Peyer's patch (tissue), 4 donors: ENCODE measurements at regions not wholly inside any gene's neighbourhood (a gene's known extent, or its start where the extent isn't known, plus 50 kb on each side); places are given as distances from the start of the nearest gene placed in this dataset.

ENCODE experiments used
- POLR2A ChIP-seq, 2 donors: fragments of 450-650 bp; IDR thresholded peaks; one replicate each; pipeline ENCODE4 v1.5.1; 2017; ENCODE audit warnings: antibody characterized with exemption in 2 of 2, mild to moderate bottlenecking in 2 of 2, moderate library complexity in 2 of 2
- TF ChIP-seq, protein P1 (sequence below), 6 experiments: fragments of 450-650 bp in 4 of 6; fragments of 200-600 bp in 2 of 6; sonication (generic) in 1 of 6; IDR thresholded peaks; one replicate each; pipeline ENCODE4 v1.5.1; 2017 to 2019; ENCODE audit warnings: antibody characterized with exemption in 6 of 6, mild to moderate bottlenecking in 3 of 6, moderate library complexity in 1 of 6

DNA sequence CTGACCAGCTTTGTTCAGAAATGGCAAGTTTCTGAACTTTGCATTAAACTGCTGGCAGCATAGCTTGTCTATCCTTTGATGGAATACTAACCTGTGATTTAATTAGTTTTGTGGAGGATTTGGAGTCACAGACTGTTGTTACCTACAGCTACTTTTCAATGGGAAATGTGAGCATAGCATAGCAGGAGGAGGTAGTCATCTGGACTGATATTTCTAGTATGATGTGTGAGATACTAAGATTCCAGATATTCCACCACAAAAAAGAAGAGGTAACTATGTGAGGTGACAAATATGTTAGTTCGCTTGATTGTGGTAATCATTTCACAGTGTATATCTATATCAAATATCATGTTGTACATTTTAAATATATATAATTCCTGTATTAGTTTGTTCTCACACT is 833.0 kb downstream of the SLC6A15 start:
- TF ChIP-seq, protein P1, sequence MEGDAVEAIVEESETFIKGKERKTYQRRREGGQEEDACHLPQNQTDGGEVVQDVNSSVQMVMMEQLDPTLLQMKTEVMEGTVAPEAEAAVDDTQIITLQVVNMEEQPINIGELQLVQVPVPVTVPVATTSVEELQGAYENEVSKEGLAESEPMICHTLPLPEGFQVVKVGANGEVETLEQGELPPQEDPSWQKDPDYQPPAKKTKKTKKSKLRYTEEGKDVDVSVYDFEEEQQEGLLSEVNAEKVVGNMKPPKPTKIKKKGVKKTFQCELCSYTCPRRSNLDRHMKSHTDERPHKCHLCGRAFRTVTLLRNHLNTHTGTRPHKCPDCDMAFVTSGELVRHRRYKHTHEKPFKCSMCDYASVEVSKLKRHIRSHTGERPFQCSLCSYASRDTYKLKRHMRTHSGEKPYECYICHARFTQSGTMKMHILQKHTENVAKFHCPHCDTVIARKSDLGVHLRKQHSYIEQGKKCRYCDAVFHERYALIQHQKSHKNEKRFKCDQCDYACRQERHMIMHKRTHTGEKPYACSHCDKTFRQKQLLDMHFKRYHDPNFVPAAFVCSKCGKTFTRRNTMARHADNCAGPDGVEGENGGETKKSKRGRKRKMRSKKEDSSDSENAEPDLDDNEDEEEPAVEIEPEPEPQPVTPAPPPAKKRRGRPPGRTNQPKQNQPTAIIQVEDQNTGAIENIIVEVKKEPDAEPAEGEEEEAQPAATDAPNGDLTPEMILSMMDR (IDR thresholded peaks at IDR 0.05): no peak
- no peak for TF ChIP-seq POLR2A (IDR thresholded peaks at IDR 0.05)
